Astrocyte of the cerebellum (primary cell): ENCODE measurements at regions not wholly inside any gene's neighbourhood (a gene's known extent, or its start where the extent isn't known, plus 50 kb on each side); places are given as distances from the start of the nearest gene placed in this dataset.

Source experiments
- DNase-seq: peaks from one replicate; pipeline ENCODE4 v3.0.0-alpha.2; 2011; ENCODE audit warnings: low read depth
- H3K4me3 ChIP-seq: 2 replicates; pipeline ENCODE4 v1.5.1; 2011; ENCODE audit warnings: mild to moderate bottlenecking, low read depth, low read length, moderate library complexity
- CTCF ChIP-seq: IDR thresholded peaks from 2 replicates; pipeline ENCODE4 v1.5.1; 2012; ENCODE audit warnings: low read length, low read depth, moderate library complexity, mild to moderate bottlenecking; ENCODE audit errors: missing control alignments
- in situ Hi-C: cut with HindIII; loops from 2 replicates; pipeline ENCODE4 v1.10.0; 2017; ENCODE audit warnings: low sequenced_read_pairs

- no peak overlapping the region for H3K4me3 ChIP-seq
- DNase-seq = no peak
- in situ Hi-C loops = no loop called here
- no peak for TF ChIP-seq CTCF
These were observed 309.0 kb upstream of the SULF2 start for GRCh38 chr20:48094196-48094749.

- TF ChIP-seq CTCF = no peak
- no peak for DNase-seq
- in situ Hi-C loops = no loop called here
- H3K4me3 ChIP-seq = no peak overlapping the region
These were observed 307.5 kb upstream of the SULF2 start for GRCh38 chr20:48092596-48093280.

GRCh38 chr20:48090784-48091183 lies 305.5 kb upstream of the SULF2 start:
- DNase-seq = no peak
- no peak for TF ChIP-seq CTCF
- H3K4me3 ChIP-seq = no peak overlapping the region
- in situ Hi-C loops = no loop called here

GRCh38 chr20:48090314-48090713 lies 305.0 kb upstream of the SULF2 start:
- in situ Hi-C loops = no loop called here
- no peak for TF ChIP-seq CTCF
- DNase-seq = no peak
- no peak overlapping the region for H3K4me3 ChIP-seq

- TF ChIP-seq CTCF = no peak
- in situ Hi-C loops = no loop called here
- no peak overlapping the region for H3K4me3 ChIP-seq
- DNase-seq = no peak
These were observed 295.3 kb upstream of the SULF2 start for GRCh38 chr20:48080583-48080982.

- in situ Hi-C loops = no loop called here
- no peak overlapping the region for H3K4me3 ChIP-seq
- TF ChIP-seq CTCF = no peak
- no peak for DNase-seq
These were observed 293.7 kb upstream of the SULF2 start for GRCh38 chr20:48079028-48079427.
